ENCODE measurements at regions not wholly inside any gene's neighbourhood (a gene's known extent, or its start where the extent isn't known, plus 50 kb on each side); places are given as distances from the start of the nearest gene placed in this dataset.

GRCh38 chr3:72604328-72604727 lies 243.9 kb downstream of the SHQ1 start:
- Histone ChIP-seq H3K4me1 (no peaks in the 10 kb centered on the region), H3K36me3 (no peaks in the 10 kb centered on the region), H3K9me3 (no peaks in the 10 kb centered on the region), H3K27me3 (no peaks in the 10 kb centered on the region), H3K27ac (no peak overlapping the region), H3K4me3 (no peak overlapping the region)
- no peak for TF ChIP-seq POLR2AphosphoS5 (IDR thresholded peaks at IDR 0.05)
- no peak for TF ChIP-seq CTCF (IDR thresholded peaks at IDR 0.05)
- TF ChIP-seq POLR2A (IDR thresholded peaks at IDR 0.05) = no peak
- TF ChIP-seq EP300 (IDR thresholded peaks at IDR 0.05) = no peak
- DNase-seq = no peak
- ATAC-seq (ENCODE audit: low FRiP score in 2 of 2) = no peak
- 47 to 58% methylated on average over 3 of the region's 3 CpGs for WGBS, 2 donors

- DNase-seq = no peak
- WGBS, 2 donors = 90 to 93% methylated on average over 4 of the region's 4 CpGs
- Histone ChIP-seq H3K27me3 (no peaks in the 10 kb centered on the region), H3K4me1 (no peaks in the 10 kb centered on the region), H3K27ac (no peak overlapping the region), H3K4me3 (no peak overlapping the region), H3K36me3 (no peaks in the 10 kb centered on the region), H3K9me3 (no peaks in the 10 kb centered on the region)
- ATAC-seq (ENCODE audit: low FRiP score in 2 of 2) = no peak
- no peak for TF ChIP-seq CTCF (IDR thresholded peaks at IDR 0.05)
- no peak for TF ChIP-seq EP300 (IDR thresholded peaks at IDR 0.05)
- TF ChIP-seq POLR2AphosphoS5 (IDR thresholded peaks at IDR 0.05) = no peak
- no peak for TF ChIP-seq POLR2A (IDR thresholded peaks at IDR 0.05)
Measured at GRCh38 chr3:72601983-72602750, 246.1 kb downstream of the SHQ1 start.

- Histone ChIP-seq H3K36me3 (no peaks in the 10 kb centered on the region), H3K27me3 (no peaks in the 10 kb centered on the region), H3K4me1 (no peaks in the 10 kb centered on the region), H3K9me3 (no peaks in the 10 kb centered on the region), H3K4me3 (no peak overlapping the region), H3K27ac (no peak overlapping the region)
- TF ChIP-seq CTCF (IDR thresholded peaks at IDR 0.05) = no peak
- no peak for TF ChIP-seq EP300 (IDR thresholded peaks at IDR 0.05)
- TF ChIP-seq POLR2AphosphoS5 (IDR thresholded peaks at IDR 0.05) = no peak
- TF ChIP-seq POLR2A (IDR thresholded peaks at IDR 0.05) = no peak
- DNase-seq (no peak), ATAC-seq (ENCODE audit: low FRiP score in 2 of 2) (no peak)
- 72 to 92% methylated on average over 5 of the region's 5 CpGs for WGBS, 2 donors
Measured at GRCh38 chr3:72601060-72601459, 247.2 kb downstream of the SHQ1 start.

GRCh38 chr3:72597756-72598195 lies 250.5 kb downstream of the SHQ1 start:
- WGBS, 2 donors = 50 to 84% methylated on average over 2 to 5 of the region's 5 CpGs
- H3K27ac ChIP-seq = no peak overlapping the region
- no peak for ATAC-seq (ENCODE audit: low FRiP score in 2 of 2)

More at GRCh38 chr3:72597756-72598195, 250.5 kb downstream of the SHQ1 start:
- Histone ChIP-seq H3K27me3 (no peaks in the 10 kb centered on the region), H3K4me1 (no peaks in the 10 kb centered on the region), H3K36me3 (no peaks in the 10 kb centered on the region), H3K9me3 (no peaks in the 10 kb centered on the region), H3K4me3 (no peak overlapping the region)
- no peak for DNase-seq
- no peak for TF ChIP-seq POLR2AphosphoS5 (IDR thresholded peaks at IDR 0.05)
- no peak for TF ChIP-seq POLR2A (IDR thresholded peaks at IDR 0.05)
- TF ChIP-seq EP300 (IDR thresholded peaks at IDR 0.05) = no peak
- no peak for TF ChIP-seq CTCF (IDR thresholded peaks at IDR 0.05)
